Cerebellar cortex (tissue), 1 donor: ENCODE measurements at regions not wholly inside any gene's neighbourhood (a gene's known extent, or its start where the extent isn't known, plus 50 kb on each side); places are given as distances from the start of the nearest gene placed in this dataset.
A peak's percentile ranks its signal among the peaks of the same experiment; 100 is the strongest.

Experiments used
- DNase-seq: peaks from one replicate; pipeline ENCODE4 v3.0.0-alpha.2; 2015; ENCODE audit warnings: low spot score

DNA sequence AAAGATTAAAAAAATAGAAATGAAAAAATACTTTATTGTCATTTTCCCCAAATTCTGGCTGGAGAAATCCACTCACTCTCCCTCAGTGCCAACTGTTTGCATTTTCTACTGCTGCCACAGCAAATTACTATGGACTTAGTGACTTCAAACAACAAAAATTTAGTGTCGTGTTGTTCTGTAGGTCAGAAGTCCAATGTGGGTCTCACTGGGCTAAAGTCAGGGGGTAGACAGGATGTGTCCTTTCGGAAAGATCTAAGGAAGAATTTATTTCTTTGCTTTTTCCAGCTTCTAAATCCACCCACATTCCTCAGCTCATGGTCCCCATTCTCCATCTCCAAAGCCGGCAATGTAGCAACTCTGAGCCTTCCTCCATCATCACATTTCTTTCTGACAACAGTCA lies 453.3 kb downstream of the KIF16B start:
- DNase-seq = no peak

DNA sequence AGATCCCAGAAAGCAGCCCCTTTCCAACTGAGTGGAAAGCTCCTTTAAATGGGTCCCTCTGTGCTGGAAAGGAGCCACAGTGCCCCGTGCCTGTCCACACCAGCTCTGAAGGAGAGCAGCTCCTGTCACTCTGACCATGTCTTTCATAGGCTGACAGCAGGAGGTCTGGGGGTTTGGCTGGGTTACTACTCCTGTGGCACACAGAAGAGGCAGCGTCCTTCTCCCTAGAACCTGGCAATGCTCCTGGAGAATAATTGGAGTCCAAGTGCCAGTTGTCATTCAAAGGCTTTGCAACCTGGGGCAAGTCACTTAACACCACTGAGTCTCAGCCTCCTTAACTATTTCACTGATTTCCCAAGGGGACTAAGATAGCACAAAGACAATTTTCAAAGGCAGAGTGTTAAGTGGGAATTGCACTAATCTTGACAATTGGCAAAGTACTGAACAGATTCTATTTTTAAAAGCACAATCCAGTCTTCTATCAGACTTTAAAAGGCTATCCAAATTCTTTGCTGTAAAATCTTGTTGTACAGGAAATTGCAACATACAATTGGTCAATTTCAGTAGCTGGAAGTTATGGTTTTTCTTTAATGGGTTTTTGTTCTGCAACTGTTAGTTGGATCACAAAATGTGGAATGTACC lies 457.2 kb downstream of the KIF16B start:
- DNase-seq = peak; percentile 68

DNA sequence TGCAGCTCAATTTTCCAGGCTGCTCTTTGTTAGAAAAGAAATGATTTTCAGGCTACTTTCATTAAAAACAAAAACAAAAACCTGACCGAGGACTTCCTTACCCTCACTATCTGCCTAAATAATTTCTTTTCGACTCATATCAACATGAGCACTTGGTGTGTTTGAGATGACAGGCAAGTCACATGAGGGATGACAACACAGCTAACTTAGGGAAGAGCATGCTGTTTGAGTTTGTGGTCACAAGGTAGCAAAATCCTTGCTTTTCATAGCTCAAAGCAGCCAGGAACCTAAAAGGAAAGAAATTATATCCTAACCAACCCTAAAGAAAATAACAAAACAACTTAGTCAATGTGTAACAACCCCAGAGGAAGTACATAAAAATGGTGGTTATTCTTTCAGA lies 459.5 kb downstream of the KIF16B start:
- no peak for DNase-seq

DNA sequence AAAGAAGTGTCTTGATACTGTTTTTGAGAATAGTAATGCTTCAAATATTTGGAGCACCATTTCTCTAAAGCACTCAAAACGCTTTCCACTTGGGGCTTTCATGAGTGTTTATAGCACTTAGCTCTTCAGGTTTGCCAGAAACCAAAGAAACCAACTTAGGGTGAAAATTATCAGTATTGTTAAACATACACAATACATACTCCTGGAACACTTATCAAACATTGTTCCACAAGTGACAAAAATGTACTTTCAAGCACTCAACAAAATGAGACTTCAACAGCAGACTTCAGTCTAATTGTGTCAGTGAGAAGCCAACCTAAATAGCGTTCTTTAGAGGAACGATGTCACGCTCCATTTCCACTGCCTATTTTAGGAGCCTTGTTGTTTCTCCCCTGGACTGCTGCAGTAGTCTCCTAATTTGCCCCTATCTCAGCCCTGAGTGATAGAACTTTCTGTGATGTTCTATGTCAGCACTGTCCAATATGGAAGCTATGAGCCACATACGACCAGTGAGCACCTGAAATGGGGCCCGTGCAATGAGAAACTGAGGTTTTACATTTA lies 461.3 kb downstream of the KIF16B start:
- DNase-seq = no peak

DNA sequence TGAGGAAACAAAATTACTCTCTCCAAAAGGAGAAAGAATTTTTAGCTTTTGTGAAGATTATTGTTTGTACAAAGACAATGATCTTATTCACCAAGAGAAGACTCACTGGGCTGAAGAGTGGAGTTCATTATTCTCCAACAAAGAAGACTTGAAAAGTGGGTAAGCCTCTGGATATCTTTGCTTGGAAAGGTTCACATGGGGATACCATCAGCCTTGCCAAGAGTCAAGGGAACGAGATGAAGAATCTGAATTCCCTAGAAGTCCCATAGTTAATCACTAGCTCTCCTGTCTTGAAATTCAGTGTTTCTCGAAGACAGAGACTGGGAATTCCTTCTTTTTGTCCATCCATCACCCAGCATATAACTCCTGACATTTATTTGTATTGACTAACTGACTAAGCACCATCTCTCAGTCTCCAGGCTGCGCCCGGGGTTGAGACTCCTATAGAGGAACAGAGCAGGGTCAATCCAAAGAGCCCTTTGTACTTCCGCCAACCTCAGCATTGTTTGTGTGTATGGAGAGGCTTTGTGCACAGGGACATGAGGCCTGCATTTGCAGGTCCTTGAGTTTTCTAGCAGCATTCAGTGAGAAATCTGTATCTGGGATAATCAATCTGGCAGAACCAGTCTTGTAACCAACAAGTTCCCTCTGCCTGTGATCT lies 461.9 kb downstream of the KIF16B start:
- no peak for DNase-seq

GRCh38 chr20:16107172-16107870 lies 465.9 kb downstream of the KIF16B start:
- DNase-seq = peak; percentile 89

- DNase-seq = no peak
Observed at GRCh38 chr20:16106191-16106849, 466.9 kb downstream of the KIF16B start.

- no peak for DNase-seq
Observed at GRCh38 chr20:16104783-16105182, 468.5 kb downstream of the KIF16B start.
